ENCODE measurements at regions not wholly inside any gene's neighbourhood (a gene's known extent, or its start where the extent isn't known, plus 50 kb on each side); places are given as distances from the start of the nearest gene placed in this dataset.

- no peak overlapping the region for H2BK120ac ChIP-seq (ENCODE audit: low read depth, low read length)
- H3K4me3 ChIP-seq (ENCODE audit: low read length in 2 of 2), result no peak overlapping the region
- H4K8ac ChIP-seq (ENCODE audit: low read depth, low read length), result no peak overlapping the region
- no peaks in the 10 kb centered on the region for H3K36me3 ChIP-seq (replicated peaks in 1 of 2; ENCODE audit: control insufficient read depth in 2 of 2, insufficient read depth in 2 of 2, low read length in 2 of 2)
- H3K9ac ChIP-seq (ENCODE audit: low read depth, low read length, poor library complexity), result no peak overlapping the region
- no peak overlapping the region for H4K91ac ChIP-seq (ENCODE audit: low read depth, low read length, poor library complexity)
- H2AK5ac ChIP-seq (ENCODE audit: low read depth, low read length), result no peak overlapping the region
- H3K27ac ChIP-seq (replicated peaks; ENCODE audit: low read length), result no peak overlapping the region
- H3K9me3 ChIP-seq (replicated peaks in 1 of 2; ENCODE audit: control insufficient read depth in 2 of 2, insufficient read depth in 1 of 2, low read depth in 1 of 2, low read length in 2 of 2), result no peaks in the 10 kb centered on the region
- WGBS, 2 donors (ENCODE audit: extremely low coverage in 2 of 2, insufficient read length in 2 of 2, insufficient replicate concordance in 1 of 2), result no CpG with 5 or more reads among the region's 2 CpGs
- no peak for DNase-seq (ENCODE audit: low spot score)
- no peaks in the 10 kb centered on the region for H3K27me3 ChIP-seq (ENCODE audit: control insufficient read depth in 3 of 3, insufficient read depth in 3 of 3, low read depth in 1 of 3, low read length in 3 of 3)
- no peak overlapping the region for H3K23ac ChIP-seq (ENCODE audit: low read depth, low read length, poor library complexity)
- H3K79me1 ChIP-seq (ENCODE audit: low read depth, low read length), result no peaks in the 10 kb centered on the region
- H2BK15ac ChIP-seq (ENCODE audit: low read length), result no peak overlapping the region
- H3K14ac ChIP-seq (ENCODE audit: low read length), result no peak overlapping the region
- no peak overlapping the region for H2BK5ac ChIP-seq (ENCODE audit: low read length)
- no peak overlapping the region for H2BK12ac ChIP-seq (ENCODE audit: low read length)
- H3K4ac ChIP-seq (ENCODE audit: low read length), result no peak overlapping the region
- no peak overlapping the region for H3K4me2 ChIP-seq (ENCODE audit: insufficient read depth, low read length, poor library complexity, severe bottlenecking)
- H3K4me1 ChIP-seq (ENCODE audit: control insufficient read depth in 2 of 2, insufficient read depth in 1 of 2, low read depth in 1 of 2, low read length in 2 of 2), result peaks cover 0 to 7% of the 10 kb centered on the region in 2 donors
- H3K18ac ChIP-seq (ENCODE audit: low read length), result no peak overlapping the region
- peak overlapping the region; percentile 57 for H2AFZ ChIP-seq (ENCODE audit: low read length)
Observed at GRCh38 chr11:104704146-104704830, 194.0 kb downstream of the CASP12 start.

DNA sequence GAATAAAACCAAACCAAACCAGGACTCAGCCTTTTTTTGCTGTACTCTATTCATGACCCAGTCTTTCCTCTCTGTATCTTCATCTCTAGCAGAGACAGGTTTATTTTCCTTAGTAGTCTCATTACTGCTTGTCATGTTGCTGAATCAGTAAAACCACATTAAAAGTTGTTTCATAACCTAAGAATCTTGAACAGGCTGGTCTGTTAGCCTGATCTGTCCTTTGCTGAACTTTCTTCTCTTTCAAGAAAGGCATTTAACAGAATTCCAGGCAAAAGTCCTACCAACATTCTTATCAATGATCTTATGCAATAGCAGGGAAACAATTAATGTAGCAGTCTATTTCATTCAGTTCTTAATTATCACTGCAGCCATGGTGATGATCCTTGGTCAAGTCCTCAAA lies 197.7 kb downstream of the CASP12 start:
- H2BK12ac ChIP-seq (ENCODE audit: low read length), result no peak overlapping the region
- H3K27me3 ChIP-seq (ENCODE audit: control insufficient read depth in 3 of 3, insufficient read depth in 3 of 3, low read depth in 1 of 3, low read length in 3 of 3), result no peaks in the 10 kb centered on the region
- no peak overlapping the region for H2BK120ac ChIP-seq (ENCODE audit: low read depth, low read length)
- H2AFZ ChIP-seq (ENCODE audit: low read length), result no peak overlapping the region
- no peak overlapping the region for H2BK5ac ChIP-seq (ENCODE audit: low read length)
- no peak overlapping the region for H3K27ac ChIP-seq (replicated peaks; ENCODE audit: low read length)
- H3K23ac ChIP-seq (ENCODE audit: low read depth, low read length, poor library complexity), result no peak overlapping the region
- H3K9ac ChIP-seq (ENCODE audit: low read depth, low read length, poor library complexity), result no peak overlapping the region
- no peak overlapping the region for H3K18ac ChIP-seq (ENCODE audit: low read length)
- H3K36me3 ChIP-seq (replicated peaks in 1 of 2; ENCODE audit: control insufficient read depth in 2 of 2, insufficient read depth in 2 of 2, low read length in 2 of 2), result no peaks in the 10 kb centered on the region
- no peaks in the 10 kb centered on the region for H3K9me3 ChIP-seq (replicated peaks in 1 of 2; ENCODE audit: control insufficient read depth in 2 of 2, insufficient read depth in 1 of 2, low read depth in 1 of 2, low read length in 2 of 2)
- no peak overlapping the region for H3K14ac ChIP-seq (ENCODE audit: low read length)
- no peak overlapping the region for H2BK15ac ChIP-seq (ENCODE audit: low read length)
- no peak overlapping the region for H4K8ac ChIP-seq (ENCODE audit: low read depth, low read length)
- no peaks in the 10 kb centered on the region for H3K79me1 ChIP-seq (ENCODE audit: low read depth, low read length)
- H3K4me3 ChIP-seq (ENCODE audit: low read length in 2 of 2), result no peak overlapping the region
- no peak overlapping the region for H2AK5ac ChIP-seq (ENCODE audit: low read depth, low read length)
- no peak overlapping the region for H4K91ac ChIP-seq (ENCODE audit: low read depth, low read length, poor library complexity)
- no peak overlapping the region for H3K4ac ChIP-seq (ENCODE audit: low read length)
- H3K4me1 ChIP-seq (ENCODE audit: control insufficient read depth in 2 of 2, insufficient read depth in 1 of 2, low read depth in 1 of 2, low read length in 2 of 2), result peaks cover 0 to 3% of the 10 kb centered on the region in 2 donors
- DNase-seq (ENCODE audit: low spot score), result no peak
- H3K4me2 ChIP-seq (ENCODE audit: insufficient read depth, low read length, poor library complexity, severe bottlenecking), result no peak overlapping the region

DNA sequence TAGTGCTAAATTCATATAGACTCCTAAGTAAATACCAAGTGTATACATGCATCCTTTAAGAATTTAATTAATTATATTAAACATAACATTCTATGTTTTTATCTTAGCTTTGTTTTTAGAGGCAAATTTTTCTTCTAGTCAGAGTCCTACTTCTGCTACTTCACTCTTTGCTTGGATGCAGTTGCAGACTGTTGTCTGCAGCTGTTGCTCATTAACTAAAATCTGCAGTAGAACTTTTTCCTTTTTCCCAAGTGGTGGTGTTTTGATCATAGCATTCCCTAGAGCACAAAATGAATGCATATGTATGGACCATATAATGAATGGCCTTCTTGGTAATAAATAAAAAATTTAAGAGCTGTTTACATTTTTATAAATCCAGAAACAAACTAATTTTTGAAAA lies 198.3 kb downstream of the CASP12 start:
- Histone ChIP-seq H3K4me1 (ENCODE audit: control insufficient read depth in 2 of 2, insufficient read depth in 1 of 2, low read depth in 1 of 2, low read length in 2 of 2) (no peaks in the 10 kb centered on the region), H3K4ac (ENCODE audit: low read length) (no peak overlapping the region), H3K9me3 (replicated peaks in 1 of 2; ENCODE audit: control insufficient read depth in 2 of 2, insufficient read depth in 1 of 2, low read depth in 1 of 2, low read length in 2 of 2) (no peaks in the 10 kb centered on the region), H3K9ac (ENCODE audit: low read depth, low read length, poor library complexity) (no peak overlapping the region), H4K91ac (ENCODE audit: low read depth, low read length, poor library complexity) (no peak overlapping the region), H3K27ac (replicated peaks; ENCODE audit: low read length) (no peak overlapping the region), H3K36me3 (replicated peaks in 1 of 2; ENCODE audit: control insufficient read depth in 2 of 2, insufficient read depth in 2 of 2, low read length in 2 of 2) (no peaks in the 10 kb centered on the region), H2BK15ac (ENCODE audit: low read length) (no peak overlapping the region), H4K8ac (ENCODE audit: low read depth, low read length) (no peak overlapping the region), H2BK5ac (ENCODE audit: low read length) (no peak overlapping the region), H2BK120ac (ENCODE audit: low read depth, low read length) (no peak overlapping the region), H3K23ac (ENCODE audit: low read depth, low read length, poor library complexity) (no peak overlapping the region), H2AK5ac (ENCODE audit: low read depth, low read length) (no peak overlapping the region), H3K27me3 (ENCODE audit: control insufficient read depth in 3 of 3, insufficient read depth in 3 of 3, low read depth in 1 of 3, low read length in 3 of 3) (no peaks in the 10 kb centered on the region), H3K18ac (ENCODE audit: low read length) (no peak overlapping the region), H2BK12ac (ENCODE audit: low read length) (no peak overlapping the region), H3K14ac (ENCODE audit: low read length) (no peak overlapping the region), H3K4me3 (ENCODE audit: low read length in 2 of 2) (no peak overlapping the region), H3K4me2 (ENCODE audit: insufficient read depth, low read length, poor library complexity, severe bottlenecking) (no peak overlapping the region), H3K79me1 (ENCODE audit: low read depth, low read length) (no peaks in the 10 kb centered on the region), H2AFZ (ENCODE audit: low read length) (no peak overlapping the region)
- no peak for DNase-seq (ENCODE audit: low spot score)

GRCh38 chr11:104695065-104695463 lies 203.2 kb downstream of the CASP12 start:
- no peak overlapping the region for H2BK5ac ChIP-seq (ENCODE audit: low read length)
- H3K4me1 ChIP-seq (ENCODE audit: control insufficient read depth in 2 of 2, insufficient read depth in 1 of 2, low read depth in 1 of 2, low read length in 2 of 2), result peaks cover 0 to 1% of the 10 kb centered on the region in 2 donors
- H3K36me3 ChIP-seq (replicated peaks in 1 of 2; ENCODE audit: control insufficient read depth in 2 of 2, insufficient read depth in 2 of 2, low read length in 2 of 2), result no peaks in the 10 kb centered on the region
- H3K79me1 ChIP-seq (ENCODE audit: low read depth, low read length), result no peaks in the 10 kb centered on the region
- no peak overlapping the region for H3K4me2 ChIP-seq (ENCODE audit: insufficient read depth, low read length, poor library complexity, severe bottlenecking)
- no peak overlapping the region for H4K8ac ChIP-seq (ENCODE audit: low read depth, low read length)
- DNase-seq (ENCODE audit: low spot score), result no peak
- no peak overlapping the region for H3K14ac ChIP-seq (ENCODE audit: low read length)
- H2BK120ac ChIP-seq (ENCODE audit: low read depth, low read length), result no peak overlapping the region
- H2AFZ ChIP-seq (ENCODE audit: low read length), result no peak overlapping the region
- no peak overlapping the region for H3K4ac ChIP-seq (ENCODE audit: low read length)
- no peak overlapping the region for H3K9ac ChIP-seq (ENCODE audit: low read depth, low read length, poor library complexity)
- H4K91ac ChIP-seq (ENCODE audit: low read depth, low read length, poor library complexity), result no peak overlapping the region
- no peaks in the 10 kb centered on the region for H3K27me3 ChIP-seq (ENCODE audit: control insufficient read depth in 3 of 3, insufficient read depth in 3 of 3, low read depth in 1 of 3, low read length in 3 of 3)
- H3K4me3 ChIP-seq (ENCODE audit: low read length in 2 of 2), result no peak overlapping the region
- H2AK5ac ChIP-seq (ENCODE audit: low read depth, low read length), result no peak overlapping the region
- H2BK15ac ChIP-seq (ENCODE audit: low read length), result no peak overlapping the region
- no peak overlapping the region for H3K18ac ChIP-seq (ENCODE audit: low read length)
- H3K9me3 ChIP-seq (replicated peaks in 1 of 2; ENCODE audit: control insufficient read depth in 2 of 2, insufficient read depth in 1 of 2, low read depth in 1 of 2, low read length in 2 of 2), result no peaks in the 10 kb centered on the region
- no peak overlapping the region for H3K27ac ChIP-seq (replicated peaks; ENCODE audit: low read length)
- H3K23ac ChIP-seq (ENCODE audit: low read depth, low read length, poor library complexity), result no peak overlapping the region
- H2BK12ac ChIP-seq (ENCODE audit: low read length), result no peak overlapping the region

Measured in neuronal stem cell (in vitro differentiated cells).